GM18511 (cell line): ENCODE measurements at regions not wholly inside any gene's neighbourhood (a gene's known extent, or its start where the extent isn't known, plus 50 kb on each side); places are given as distances from the start of the nearest gene placed in this dataset.
A peak's percentile ranks its signal among the peaks of the same experiment; 100 is the strongest.

Source experiments
- ATAC-seq: cut with Tn5 transposase; IDR thresholded peaks from one replicate; pipeline ENCODE4 v1.9.1; 2021; ENCODE audit warnings: mild to moderate bottlenecking, moderate library complexity; ENCODE audit not compliant: unreplicated experiment

DNA sequence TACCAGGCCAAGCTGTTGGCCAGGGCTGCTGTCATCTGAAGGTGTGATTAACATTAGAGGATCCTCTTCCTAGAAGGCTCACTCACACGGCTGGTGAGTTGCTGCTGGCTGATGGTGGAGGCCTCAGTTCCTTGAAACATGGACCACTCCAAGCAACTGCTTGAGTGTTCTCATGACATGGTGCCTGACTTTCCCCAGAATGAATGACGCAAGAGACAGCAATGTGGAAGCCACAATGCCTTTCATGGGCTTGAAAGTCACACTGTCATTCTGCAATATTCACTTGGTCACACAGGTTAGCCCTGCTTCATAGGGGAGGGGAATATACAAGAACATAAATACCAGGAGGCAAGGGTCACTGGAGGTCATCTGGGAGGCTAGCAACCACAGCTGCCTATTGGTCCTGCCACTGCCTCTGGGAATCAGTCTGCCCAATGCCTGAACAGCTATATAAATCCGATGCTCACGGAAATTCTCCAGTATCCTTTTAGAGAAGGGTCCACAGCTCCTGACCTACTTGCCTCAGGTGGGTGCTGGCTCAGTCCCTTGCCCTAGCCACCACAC is 97.1 kb upstream of the MAML3 start:
- no peak for ATAC-seq

DNA sequence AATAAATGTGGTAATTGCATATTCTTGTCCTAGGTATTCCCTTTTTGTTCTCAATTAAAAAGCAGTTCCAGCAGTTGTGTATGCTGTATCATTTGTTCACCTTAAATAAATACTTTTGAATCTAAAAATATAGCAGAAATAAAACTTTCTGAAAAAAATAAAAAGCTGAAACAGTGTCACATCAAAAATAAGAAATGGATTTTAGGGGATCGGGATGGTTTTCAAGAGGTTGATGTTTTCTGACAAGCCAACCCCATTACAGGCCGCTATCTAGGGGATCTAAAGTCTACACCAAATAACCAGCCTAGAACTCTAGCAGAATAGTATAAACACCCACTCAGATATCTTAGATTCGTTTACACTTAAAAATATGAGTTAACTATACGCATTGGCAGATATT is 95.4 kb upstream of the MAML3 start:
- no peak for ATAC-seq

DNA sequence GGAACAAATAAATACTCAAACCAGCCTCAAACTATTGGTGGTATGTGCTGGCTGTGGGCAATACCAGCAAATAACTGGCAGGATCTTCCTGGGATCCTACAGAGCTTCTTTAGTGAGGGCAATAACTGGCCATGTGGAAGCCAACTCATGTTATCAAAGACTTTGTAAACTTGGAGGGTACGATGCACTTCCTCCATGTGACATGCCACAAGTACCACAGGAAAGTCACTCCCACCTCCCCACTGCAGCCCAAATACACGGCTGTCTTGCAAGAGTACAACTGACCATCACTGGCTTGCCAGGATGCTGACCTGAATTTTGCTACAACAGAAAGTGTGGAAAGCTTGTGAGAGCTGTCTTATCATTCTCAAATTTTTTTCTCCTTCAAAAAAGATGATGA is 93.3 kb upstream of the MAML3 start:
- no peak for ATAC-seq

DNA sequence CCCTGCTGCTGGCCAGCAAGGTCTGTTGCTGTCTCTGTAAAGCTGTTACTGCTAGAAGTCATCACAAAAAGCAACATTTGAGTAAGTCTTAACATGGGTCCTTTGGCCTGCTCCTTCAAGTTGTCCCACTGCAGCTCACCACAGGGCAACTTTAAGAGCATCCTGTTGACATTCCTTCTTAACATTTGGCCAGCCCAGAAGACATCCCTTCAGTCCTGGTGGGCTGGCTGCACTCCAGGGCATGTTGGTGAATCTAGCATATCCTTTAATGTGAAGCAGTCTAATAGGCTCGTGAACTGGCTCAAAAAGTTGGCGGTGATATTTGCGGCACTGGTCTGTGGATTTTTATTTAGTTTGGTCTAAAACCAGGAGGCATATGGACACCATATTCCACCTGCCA is 92.2 kb upstream of the MAML3 start:
- no peak for ATAC-seq

DNA sequence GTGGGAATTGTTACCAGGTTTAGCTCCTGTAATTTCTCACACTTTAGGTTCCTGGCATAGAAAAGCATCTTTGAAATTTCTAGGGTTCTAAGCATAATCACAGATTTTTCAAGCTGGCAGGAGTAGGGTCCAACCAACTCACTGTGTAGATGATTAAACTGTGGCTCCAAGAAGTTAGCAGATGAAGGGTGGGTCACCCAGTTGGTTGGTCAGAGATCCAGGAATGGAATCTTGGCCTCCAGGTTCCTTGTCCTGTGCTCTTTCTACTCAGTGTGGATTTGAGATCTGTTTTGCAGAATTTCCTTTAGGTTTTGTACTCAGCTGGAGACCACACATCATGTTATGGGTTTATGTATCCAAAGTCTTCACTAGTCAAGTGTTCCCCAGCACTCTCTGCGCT is 90.3 kb upstream of the MAML3 start:
- no peak for ATAC-seq

DNA sequence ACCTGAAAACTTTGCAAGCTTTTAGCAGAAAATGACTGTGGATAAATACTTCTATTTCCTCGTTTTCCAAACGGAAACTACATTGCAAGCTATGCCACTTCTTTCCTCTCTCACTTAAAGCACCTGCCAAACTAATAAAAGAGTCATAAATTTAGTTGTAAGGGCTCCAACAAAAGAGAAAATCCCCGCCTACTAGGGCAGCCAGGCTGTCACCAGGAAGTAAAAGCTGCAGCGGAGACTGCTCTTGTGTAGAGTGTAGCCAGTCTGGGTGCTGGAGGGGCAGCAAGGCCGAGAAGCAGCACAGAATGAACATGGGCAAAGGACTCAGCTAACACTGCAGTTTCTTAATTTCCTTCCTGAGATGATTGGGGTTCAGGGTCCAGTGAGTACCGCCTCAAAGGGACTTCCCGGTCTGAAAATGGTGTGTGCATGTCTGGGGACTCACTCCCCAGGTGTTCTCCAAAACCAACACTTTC is 89.3 kb upstream of the MAML3 start:
- ATAC-seq = peak; percentile 89

DNA sequence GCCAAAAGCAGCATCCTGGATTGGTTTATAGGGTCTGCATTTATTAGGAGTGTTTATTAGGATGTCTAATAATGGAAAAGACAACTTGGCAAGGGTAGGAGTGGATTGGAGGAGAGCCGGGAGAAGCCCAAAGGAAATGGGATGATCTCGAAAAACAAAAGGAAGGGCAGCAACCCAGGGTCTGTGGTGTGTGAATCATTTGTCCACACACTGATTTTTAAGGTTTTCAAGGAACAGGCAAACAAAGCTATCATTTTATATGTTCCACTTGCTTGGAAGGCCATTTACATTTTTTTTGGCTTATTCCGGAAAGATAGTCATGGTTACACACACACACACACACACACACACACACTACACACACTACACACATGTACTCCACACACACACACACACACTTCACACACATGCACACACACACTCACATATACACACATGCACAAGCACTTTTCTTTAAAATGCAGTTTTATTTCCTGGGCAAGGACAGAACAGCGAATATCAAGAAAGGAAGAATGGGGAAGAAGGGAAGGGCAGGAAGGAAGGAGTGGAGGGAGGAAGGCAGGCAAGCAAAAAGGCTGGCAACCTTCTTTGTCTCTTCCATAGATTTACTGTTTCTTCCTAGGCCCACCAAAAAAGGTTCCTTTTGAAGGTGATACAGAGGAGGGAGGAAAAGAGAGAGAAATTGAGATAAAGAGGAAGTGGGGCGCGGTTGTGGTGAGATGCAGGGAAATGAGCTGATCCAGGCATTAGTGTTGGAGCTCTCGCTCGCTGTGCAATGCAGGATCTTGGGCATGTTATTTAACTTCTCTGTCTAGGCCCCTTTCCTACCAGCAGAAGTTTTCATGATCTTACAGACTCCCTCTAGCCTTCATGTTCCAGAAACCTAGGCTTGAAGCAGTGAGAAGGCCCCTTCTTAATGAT is 88.6 kb upstream of the MAML3 start:
- peak; percentile 79 for ATAC-seq

DNA sequence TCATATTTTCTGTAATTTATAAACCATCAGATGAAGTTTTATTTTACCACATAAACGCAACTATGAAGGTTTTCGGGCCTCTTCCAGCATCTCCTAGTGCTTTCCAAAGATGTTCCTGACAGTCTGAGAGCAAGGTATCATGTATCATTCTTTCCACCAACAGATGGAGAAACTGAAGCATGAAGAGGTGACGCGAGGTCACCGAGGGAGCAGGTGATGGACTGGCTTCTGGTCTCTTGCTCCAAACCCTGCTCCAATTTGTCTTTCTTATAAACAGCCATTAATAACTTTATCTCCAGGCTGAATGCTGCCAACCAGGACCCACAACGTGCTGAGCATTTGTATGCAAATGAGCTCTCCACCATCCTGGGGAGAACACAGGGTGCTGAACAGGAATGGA is 86.3 kb upstream of the MAML3 start:
- ATAC-seq = no peak

DNA sequence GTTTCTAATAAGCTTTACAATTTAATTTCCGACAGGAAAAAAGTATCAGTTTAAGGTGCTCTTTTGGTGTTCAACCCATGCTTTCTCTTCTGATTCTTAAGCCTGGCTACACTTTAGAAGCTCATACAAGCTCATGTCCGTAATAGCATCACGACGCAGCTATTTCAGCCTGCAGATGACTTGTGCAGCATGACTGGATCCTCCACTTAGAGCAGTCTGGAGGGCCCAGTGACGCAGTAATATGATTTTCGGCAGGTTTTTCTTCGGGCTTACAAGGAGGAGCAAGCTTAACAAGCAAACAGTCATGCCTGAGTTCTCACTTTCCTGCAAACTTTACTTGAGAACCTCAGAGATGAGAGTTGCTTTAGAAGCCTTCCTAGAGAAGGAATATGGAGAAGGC is 85.3 kb upstream of the MAML3 start:
- no peak for ATAC-seq

DNA sequence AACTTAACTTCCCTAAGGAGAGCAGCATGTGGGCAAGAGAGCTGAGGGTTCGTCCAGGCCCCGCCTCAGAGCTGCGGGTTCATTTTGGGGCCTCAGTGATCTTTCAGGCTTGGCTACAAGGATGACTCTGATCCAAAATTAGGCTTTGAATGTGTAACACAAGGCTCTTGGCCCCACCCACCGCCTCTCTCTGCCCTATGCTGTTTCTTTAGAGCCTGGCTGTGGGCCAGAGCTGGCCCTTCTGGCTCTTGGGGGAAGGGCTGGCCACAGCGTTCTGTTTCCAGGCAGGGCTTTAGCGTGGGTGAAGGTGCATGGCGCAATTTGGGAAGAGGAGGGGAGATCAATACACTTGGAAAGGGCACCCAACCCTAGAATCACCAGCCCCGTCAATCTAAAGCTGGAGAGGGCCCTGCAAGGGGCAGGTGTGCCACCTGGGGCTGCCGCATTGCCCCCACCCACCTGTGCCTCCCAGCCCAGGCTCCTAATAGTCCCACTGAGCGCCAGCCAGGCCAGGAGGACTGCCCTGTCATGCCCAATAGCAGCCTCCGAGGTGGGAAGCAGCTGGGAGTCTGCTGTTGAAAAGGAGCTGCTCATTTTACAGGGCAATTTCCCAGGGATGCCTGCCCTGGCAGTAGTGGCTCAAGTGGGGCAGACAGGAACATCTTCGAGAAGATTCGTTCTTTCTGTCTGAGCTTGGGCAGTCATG is 84.5 kb upstream of the MAML3 start:
- no peak for ATAC-seq

DNA sequence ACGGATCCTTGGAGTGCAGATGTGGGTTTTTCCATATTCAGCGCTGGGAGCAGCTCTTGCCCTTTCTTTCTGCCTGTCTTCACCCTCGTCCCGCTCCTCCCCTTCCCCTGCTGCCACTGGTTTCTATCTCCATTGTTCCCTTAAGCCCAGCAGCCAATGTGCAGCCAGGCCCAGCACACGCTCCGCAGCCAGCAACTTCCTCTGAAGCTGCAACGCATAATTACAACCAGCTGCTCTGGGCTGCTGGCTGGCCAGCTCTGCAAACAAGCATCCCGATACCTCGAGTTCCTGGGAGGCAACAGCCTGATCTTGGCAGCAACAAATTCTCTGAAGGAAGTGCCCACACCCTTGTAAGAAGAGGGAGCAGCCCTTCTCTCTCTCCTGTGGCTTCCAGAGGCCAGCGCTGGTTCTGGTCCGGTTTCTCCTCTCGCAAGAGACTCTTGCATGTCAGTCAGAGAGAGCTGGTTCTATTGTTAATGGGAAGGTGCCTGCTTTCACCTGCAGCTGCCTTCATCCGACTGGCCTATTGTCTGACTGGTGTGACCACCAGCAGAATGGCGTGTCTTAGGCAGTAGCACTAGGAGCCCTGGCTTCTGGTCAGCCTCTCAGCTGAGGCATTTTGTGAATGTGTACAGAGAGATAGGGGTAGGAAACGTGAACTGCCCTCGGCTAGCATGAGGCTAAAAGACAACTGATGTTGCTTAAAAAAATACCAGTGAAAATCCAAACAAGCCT is 83.8 kb upstream of the MAML3 start:
- no peak for ATAC-seq

DNA sequence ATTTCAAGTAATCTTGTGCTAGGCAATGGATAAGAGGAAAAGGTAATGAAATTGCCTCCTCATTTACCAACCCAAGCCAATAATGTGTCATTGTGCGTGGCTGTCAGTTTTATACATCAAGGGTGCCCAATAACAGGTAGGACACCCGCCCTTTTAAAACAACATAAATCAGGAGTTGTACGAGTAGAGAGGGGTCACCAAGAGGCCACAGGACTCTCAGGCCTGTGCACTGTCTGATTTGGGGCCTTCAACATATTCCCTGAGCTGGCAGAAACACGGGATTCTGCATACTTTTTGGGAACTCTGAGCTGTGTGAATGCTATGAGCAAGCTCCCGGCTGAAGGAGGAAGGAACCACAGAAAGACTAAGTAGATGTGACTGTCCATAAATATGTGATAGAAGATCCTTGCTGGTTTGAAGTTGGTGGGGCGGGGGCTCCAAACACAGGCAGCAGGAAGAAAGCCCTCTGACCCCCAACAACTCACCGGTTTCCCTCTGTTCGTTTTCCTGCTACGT is 82.7 kb upstream of the MAML3 start:
- no peak for ATAC-seq

DNA sequence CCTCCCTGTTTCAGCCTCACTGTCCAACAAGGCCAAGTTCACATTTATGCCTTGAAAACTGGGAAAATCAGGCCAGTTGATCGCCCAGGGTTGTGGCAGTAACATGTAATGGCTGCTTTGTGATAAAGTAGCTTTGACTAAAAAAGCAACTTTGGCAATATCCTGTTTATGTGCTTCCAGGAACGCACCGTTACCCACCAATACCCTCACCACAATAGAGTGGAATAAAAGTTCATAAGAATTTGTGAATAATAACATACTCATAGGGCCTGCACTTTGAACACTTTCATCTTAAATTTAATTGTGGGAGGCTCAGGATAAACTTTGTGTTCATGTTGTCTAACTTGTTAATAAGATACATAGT is 80.7 kb upstream of the MAML3 start:
- ATAC-seq = no peak

DNA sequence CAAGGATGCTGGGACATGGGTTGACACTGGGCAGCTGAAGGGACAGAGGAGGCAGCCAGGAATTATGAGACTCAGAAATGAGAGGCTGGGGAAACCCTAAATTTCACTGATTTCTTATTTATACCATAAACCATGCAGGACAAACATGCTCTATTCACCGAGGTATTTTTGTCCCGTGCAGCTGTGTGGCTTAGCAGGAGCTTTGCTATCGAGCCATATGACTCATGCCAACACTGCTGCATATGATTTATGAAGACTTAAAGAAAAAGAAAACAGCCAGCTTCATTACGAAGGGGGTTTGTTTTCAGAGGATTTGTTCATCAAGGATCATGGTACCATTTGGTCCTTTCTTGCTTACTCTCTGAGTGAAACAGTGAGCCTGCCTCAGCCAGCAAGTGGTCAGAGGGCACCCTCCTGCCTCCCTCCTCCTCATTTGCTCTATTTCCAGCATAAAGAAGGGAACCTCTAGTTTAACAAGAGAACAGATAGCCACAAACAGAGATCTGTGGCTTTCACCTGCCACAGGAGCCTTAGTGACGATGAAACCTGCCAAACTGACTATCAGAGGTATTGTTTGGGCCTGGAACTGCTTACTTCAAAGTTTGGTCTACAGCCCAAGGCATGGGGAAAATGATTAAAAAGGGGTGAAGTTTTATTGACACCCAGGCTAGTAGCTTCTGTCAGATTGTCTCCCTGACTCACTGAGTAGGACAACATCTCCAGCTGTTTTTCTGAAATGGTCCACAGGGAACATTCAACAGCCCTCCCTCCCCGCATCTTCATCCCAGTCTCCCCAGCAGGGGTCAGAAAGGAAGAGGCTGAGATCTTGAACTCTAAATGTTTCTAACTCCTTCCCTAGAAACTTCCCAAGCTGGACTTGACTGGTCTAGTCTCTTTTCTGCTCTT is 80.1 kb upstream of the MAML3 start:
- no peak for ATAC-seq

DNA sequence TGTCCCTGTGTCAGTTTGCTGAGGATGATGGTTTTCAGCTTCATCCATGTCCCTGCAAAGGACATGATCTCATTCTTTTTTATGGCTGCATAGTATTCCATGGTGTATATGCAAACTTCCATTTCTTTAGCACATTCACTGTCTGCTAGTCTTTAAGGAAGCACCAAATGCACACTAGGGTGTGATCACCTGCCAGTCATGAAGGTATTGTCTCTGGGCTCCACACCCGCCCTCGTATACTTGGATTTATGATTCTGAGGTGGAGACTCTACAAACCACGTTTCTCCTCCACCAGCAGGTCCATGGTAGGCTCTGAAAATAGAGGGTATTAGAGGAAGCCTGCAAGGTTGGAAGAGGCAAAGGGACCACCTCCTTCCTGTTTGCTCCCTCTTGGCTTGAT is 75.9 kb upstream of the MAML3 start:
- no peak for ATAC-seq

DNA sequence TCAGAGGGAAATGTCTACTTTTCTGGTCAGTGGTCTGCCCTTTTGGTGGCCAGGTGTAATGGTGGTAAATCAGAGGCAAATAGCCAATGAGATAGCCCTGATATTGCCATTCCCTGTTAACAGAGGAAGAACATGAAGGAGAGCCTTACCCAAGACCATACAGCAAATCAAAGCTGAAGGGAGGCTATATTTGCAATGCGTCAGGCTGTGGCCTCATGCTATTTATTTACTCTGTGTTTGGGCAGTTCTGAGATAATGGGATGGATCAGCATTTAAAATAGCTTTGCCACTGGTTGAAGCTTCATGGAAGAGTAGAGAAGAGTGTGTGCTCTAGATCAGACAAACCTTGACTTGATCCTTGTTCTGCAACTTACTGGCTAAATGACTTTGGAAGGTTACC is 73.3 kb upstream of the MAML3 start:
- no peak for ATAC-seq

DNA sequence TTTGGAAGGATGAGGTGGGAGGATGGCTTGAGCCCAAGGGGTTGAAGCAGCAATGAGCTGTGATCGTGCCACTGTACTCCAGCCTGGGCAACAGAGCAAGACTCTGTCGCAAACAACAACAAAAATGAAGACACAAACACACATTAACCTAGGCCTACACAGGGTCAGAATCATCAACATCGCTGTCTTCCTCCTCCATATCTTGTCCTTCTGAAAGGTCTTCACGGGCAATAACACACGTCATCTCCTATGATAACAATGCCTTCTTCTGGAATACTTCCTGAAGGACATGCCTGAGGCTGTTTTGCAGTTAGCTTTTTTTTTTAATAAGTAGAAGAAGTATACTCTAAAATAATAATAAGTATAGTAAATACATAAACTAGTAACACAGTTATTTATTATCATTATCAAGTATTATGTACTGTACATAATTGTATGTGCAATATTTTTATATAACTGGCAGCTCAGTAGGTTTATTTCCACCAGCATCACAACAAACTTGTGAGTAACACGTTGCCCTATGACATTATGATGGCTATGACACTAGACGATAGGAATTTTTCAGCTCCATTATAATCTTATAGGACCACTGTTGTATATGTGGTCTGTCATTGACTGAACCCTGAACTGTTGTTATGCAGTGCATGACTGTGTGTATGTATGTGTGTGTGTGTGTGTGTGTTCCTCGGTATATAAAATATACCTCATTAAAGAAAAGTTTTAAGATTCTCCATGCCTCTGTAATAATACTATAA is 69.2 kb upstream of the MAML3 start:
- ATAC-seq = no peak

DNA sequence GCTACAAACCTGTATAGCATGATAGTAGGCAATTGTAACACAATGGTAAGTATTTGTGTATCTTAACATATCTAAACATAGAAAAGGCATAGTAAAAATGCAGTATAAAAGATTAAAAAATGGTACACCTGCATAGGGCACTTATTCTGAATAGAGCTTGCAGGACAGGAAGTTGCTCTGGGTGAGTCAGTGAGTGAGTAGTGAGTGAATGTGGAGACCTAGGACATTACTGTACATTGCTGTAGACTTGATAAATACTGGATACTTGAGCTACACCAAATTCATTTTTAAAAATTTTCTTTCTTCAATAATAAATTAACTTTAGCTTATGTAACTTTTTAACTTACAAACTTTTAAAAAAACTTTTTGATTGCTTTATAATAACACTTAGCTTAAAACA is 68.2 kb upstream of the MAML3 start:
- ATAC-seq = no peak

DNA sequence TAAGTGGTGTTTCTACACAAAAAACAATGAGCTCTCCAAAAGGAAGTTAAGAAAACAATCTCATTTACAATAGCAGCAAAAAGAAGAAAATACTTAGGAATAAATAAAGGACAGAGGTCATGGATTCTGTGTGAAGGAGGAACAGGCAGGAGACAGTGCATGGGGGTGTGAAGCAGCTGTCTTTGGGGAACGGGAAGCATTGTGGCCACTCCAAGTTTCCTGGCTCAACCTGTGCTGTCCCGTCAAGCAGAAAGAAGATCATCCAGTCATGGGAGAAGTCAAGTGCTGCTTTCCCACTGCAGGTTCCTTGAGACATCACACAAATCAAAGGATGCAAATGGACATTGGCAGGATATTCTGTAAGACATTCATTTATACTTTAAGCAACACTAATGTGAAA is 66.1 kb upstream of the MAML3 start:
- no peak for ATAC-seq
